HT1080 (cell line): ENCODE measurements at regions not wholly inside any gene's neighbourhood (a gene's known extent, or its start where the extent isn't known, plus 50 kb on each side); places are given as distances from the start of the nearest gene placed in this dataset. TPM values are rescaled to one million over a fixed set of nuclear protein-coding genes. Genes with fewer than 3 reads are reported as not detected.

Source experiments
- DNase-seq: peaks from one replicate; pipeline ENCODE4 v3.0.0-alpha.2; 2015; ENCODE audit warnings: low read depth
- small RNA-seq: library from RNA; depleted of rRNA; stranded (forward); fragments of <200 nt; gene quantifications from one replicate; pipeline ENCODE3, GENCODE V24; 2014

DNA sequence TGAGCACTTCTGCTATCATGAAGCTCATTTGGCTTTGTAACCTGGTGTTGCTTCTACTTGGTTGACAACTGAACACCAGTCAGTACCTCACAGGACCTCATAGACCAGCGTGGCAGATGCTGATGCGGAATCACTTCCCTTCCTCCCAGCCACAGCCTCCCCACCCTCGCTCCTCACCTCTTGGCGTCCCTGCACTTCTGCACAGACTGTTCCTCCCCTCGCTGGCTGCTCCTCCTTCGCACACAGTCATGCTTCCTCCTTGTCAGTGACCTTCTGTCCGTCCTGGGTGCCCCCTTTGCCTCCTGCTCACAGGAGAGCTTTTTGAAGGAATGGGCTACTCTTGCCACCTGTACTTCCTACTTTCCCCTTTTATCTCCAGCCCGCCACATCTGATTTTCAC lies 61.4 kb upstream of the CTBP2 start:
- no peak for DNase-seq

DNA sequence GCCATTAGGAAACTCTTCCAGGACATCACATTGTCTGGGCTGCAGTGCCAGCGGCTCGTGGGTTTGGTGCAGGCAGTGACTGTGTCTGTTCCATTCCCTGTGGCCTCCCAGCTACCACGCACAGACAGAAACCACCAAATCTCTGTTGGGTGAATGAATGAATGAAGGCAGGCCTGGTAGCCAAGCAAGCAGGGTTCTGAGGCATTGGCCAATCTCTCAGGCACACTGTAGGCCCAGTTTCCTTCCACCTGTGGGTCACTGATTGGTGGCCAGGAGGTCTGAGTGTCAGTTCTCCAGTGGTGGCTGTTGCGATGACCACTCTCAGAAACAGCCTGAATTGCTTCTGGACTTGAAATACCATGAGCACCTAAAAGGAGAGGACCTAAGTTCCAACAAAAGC lies 59.4 kb upstream of the CTBP2 start:
- no peak for DNase-seq

- no peak for DNase-seq
Measured at GRCh38 chr10:125218967-125219366, 58.6 kb upstream of the CTBP2 start.

GRCh38 chr10:125217990-125218675 lies 57.8 kb upstream of the CTBP2 start:
- no peak for DNase-seq

GRCh38 chr10:125216861-125217260 lies 56.5 kb upstream of the CTBP2 start:
- DNase-seq: no peak

GRCh38 chr10:125216309-125216708 lies 55.9 kb upstream of the CTBP2 start:
- no peak for DNase-seq

DNA sequence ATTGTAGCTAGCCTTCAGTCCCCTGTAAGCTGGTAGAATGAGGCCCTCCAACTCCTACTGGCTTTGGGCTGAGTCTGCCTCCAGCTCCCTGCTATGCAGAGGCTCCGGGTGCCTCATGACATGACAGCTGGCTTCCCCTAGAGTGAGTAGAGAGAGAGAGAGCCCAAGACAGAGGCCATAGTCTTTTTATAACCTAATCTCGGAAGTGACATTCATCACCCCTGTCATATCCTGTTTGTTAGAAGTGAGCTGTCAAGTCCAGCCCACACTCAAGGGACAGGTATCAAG lies 53.9 kb upstream of the CTBP2 start:
- DNase-seq: no peak

GRCh38 chr10:125213541-125214282 lies 53.3 kb upstream of the CTBP2 start:
- no peak for DNase-seq

DNA sequence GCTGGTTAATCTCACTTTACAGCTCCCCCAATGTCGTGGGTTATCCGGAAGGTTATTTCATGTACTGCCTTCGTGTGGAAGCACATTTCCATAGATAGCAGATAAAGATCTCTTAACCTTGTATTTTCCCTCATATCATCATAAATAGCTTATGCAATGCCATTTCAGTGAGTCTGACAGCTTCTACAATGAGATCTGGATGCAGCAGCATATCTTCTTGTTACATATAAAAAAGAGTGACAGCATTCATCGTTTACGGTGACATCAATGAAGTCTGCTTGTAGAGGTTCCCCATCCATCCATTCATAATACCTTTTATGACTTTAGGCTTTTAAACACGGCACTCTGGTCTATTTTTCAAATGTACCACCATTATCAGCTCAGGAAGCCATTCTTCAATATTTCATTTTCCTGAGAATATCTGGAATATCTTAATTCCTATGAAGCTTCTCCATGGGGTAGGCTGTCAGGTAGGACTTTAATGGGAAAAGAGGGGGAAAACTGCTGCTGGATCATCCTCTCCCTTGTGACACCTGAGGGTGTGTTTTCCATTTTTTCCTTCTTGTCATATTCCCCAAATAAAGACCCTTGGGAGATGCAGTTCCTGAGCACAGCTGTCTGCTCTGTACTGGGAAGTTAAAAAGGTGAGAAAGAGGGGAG lies 51.9 kb upstream of the CTBP2 start:
- DNase-seq: no peak

Small RNA genes lying in the stretch of these regions (small RNA-seq; reads per million reads assigned to genes)
- gene RPS27P18: not detected
